ENCODE measurements at regions not wholly inside any gene's neighbourhood (a gene's known extent, or its start where the extent isn't known, plus 50 kb on each side); places are given as distances from the start of the nearest gene placed in this dataset.
"Not testable (repeated sequence)": the region's sequence is repeated elsewhere in the genome, so short reads cannot be mapped to it uniquely, and the experiment has no call there.

GRCh38 chr19:23470873-23471545, 75.7 kb upstream of the ZNF91 start:
- DNase-seq (ENCODE audit: low spot score): no peak

- not testable (repeated sequence) for DNase-seq (ENCODE audit: low spot score)
Observed at GRCh38 chr19:23464349-23464748, 69.1 kb upstream of the ZNF91 start.

- DNase-seq (ENCODE audit: low spot score): no peak
Observed at GRCh38 chr19:23461120-23461519, 65.8 kb upstream of the ZNF91 start.

GRCh38 chr19:23460656-23461055, 65.4 kb upstream of the ZNF91 start:
- no peak for DNase-seq (ENCODE audit: low spot score)
